ENCODE measurements at regions not wholly inside any gene's neighbourhood (a gene's known extent, or its start where the extent isn't known, plus 50 kb on each side); places are given as distances from the start of the nearest gene placed in this dataset.

DNA sequence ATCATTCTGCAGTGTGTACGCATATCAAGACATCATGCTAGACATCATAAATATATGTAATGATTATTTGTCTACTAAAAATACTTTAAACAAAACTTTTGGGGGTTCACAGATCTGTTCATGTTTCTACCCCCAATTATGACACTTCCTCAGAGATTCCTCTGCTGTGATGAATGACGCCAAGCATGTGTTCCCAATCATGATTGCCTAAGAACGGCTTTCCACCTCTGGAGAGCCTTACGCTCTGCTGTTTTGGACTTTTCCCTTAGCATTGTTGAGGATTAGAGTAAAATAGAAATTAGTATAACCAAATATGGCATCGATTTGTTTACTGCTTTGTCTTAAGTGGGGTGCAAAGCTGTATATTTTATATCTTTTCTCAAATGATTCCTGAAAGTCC lies 236.3 kb upstream of the IGFBP3 start:
- ChIA-PET CTCF (no interaction called here), SMC1A (ENCODE audit: uncharacterized antibody, unreplicated experiment) (no interaction called here), RAD21 (ENCODE audit: unreplicated experiment) (no interaction called here), POLR2A (no interaction called here)
- no peaks in the 10 kb centered on the region for H3K79me2 ChIP-seq (ENCODE audit: control insufficient read depth, insufficient read depth, low read length)
- no peak overlapping the region for H3K4me2 ChIP-seq (ENCODE audit: control insufficient read depth, insufficient read depth)
- no peaks in the 10 kb centered on the region for H3K36me3 ChIP-seq (ENCODE audit: control insufficient read depth in 2 of 2, insufficient read depth in 2 of 2, low read length in 1 of 2)
- H4K20me1 ChIP-seq (ENCODE audit: control insufficient read depth, insufficient read depth) = no peaks in the 10 kb centered on the region
- TF ChIP-seq BCLAF1 (IDR thresholded peaks at IDR 0.05) (no peak), RBBP5 (conservative IDR thresholded peaks at IDR 0.05) (no peak), SMAD5 (IDR thresholded peaks at IDR 0.05; ENCODE audit: low read depth) (no peak), PBX3 (IDR thresholded peaks at IDR 0.05; ENCODE audit: insufficient replicate concordance, low read depth, low read length) (no peak)
- intact Hi-C loops (cut with micrococcal nuclease; ENCODE audit: unreplicated experiment) = no loop called here
- no peaks in the 10 kb centered on the region; the same call in 2 of the 3 replicates for H3K9me3 ChIP-seq (replicated peaks; ENCODE audit: control insufficient read depth, insufficient read depth, low read length)
- no peak overlapping the region for H3K9ac ChIP-seq (ENCODE audit: control insufficient read depth, insufficient read depth, low read length)
- 71% methylated on average over 5 of the region's 5 CpGs for WGBS (ENCODE audit: insufficient coverage, insufficient replicate concordance, low lambda C conversion rate, missing lambda C conversion rate)
- peaks cover 8% of the 10 kb centered on the region for H3K4me1 ChIP-seq (ENCODE audit: control insufficient read depth, insufficient read depth, low read length)
- no peak overlapping the region for H3K4me3 ChIP-seq
- no peak for FAIRE-seq
- no peak for ATAC-seq
- in situ Hi-C loops (cut with MboI) = no loop called here
- no TSS peak for BruUV-seq (replicated peaks)
- H3K27ac ChIP-seq (ENCODE audit: control insufficient read depth, insufficient read depth) = no peak overlapping the region
- no peak for DNase-seq (ENCODE audit: low read depth, low spot score)
- no peaks in the 10 kb centered on the region for H3K27me3 ChIP-seq (replicated peaks in 1 of 2; ENCODE audit: control insufficient read depth in 2 of 2, insufficient read depth in 2 of 2, low read length in 1 of 2)
- H2AFZ ChIP-seq (ENCODE audit: control insufficient read depth, low read depth, low read length) = no peak overlapping the region
